Ovary (tissue), 3 donors: ENCODE measurements at regions not wholly inside any gene's neighbourhood (a gene's known extent, or its start where the extent isn't known, plus 50 kb on each side); places are given as distances from the start of the nearest gene placed in this dataset.

ENCODE experiments used
- EP300 ChIP-seq: sonication (generic); formaldehyde crosslinking; IDR thresholded peaks from one replicate; pipeline ENCODE4 v1.6.1; 2017; ENCODE audit warnings: antibody characterized with exemption
- POLR2A ChIP-seq: fragments of 450-650 bp; IDR thresholded peaks from one replicate; pipeline ENCODE4 v1.6.1; 2017; ENCODE audit warnings: antibody characterized with exemption, mild to moderate bottlenecking, moderate library complexity
- TF ChIP-seq, protein P1 (sequence below), 3 donors: fragments of 450-650 bp in 2 of 3; fragments of 200-600 bp in 1 of 3; IDR thresholded peaks; one replicate each; pipeline versions ENCODE4 v1.5.1 to v1.8.0; 2016 to 2022; ENCODE audit warnings: antibody characterized with exemption in 3 of 3, mild to moderate bottlenecking in 1 of 3
- donor health status: DM: no; HTN: no; CAD: no.

DNA sequence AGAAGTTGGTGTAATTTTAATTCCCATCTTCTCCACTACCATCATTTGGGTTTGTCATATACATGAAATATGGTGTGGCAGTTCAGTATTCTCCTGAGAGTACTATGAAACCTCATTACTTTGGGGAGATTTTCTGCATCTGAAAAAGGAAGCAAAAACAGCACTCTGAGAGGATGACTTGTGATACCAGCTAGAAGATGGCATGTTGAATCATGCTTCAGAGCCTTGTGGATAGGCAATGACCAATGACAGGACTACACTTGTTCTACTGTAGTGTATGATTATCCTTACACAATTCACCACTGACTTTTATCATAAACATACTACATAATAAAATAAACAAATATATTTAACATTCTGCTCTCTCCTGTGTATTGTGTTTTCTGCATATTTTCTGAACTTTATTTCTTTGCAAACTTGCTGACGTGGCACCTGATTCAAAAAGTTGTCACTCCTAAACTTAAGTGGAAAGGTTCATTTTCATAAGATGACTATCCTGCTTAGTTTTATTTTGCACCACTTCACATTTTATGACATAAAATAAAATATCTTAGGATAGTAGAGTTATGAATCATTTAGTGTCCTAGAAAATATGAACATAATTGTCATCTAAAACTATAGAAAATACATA, 991.3 kb downstream of the FSTL5 start:
- TF ChIP-seq, protein P1, sequence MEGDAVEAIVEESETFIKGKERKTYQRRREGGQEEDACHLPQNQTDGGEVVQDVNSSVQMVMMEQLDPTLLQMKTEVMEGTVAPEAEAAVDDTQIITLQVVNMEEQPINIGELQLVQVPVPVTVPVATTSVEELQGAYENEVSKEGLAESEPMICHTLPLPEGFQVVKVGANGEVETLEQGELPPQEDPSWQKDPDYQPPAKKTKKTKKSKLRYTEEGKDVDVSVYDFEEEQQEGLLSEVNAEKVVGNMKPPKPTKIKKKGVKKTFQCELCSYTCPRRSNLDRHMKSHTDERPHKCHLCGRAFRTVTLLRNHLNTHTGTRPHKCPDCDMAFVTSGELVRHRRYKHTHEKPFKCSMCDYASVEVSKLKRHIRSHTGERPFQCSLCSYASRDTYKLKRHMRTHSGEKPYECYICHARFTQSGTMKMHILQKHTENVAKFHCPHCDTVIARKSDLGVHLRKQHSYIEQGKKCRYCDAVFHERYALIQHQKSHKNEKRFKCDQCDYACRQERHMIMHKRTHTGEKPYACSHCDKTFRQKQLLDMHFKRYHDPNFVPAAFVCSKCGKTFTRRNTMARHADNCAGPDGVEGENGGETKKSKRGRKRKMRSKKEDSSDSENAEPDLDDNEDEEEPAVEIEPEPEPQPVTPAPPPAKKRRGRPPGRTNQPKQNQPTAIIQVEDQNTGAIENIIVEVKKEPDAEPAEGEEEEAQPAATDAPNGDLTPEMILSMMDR (IDR thresholded peaks at IDR 0.05): no peak
- TF ChIP-seq EP300: no peak
- no peak for TF ChIP-seq POLR2A
